ENCODE measurements at regions not wholly inside any gene's neighbourhood (a gene's known extent, or its start where the extent isn't known, plus 50 kb on each side); places are given as distances from the start of the nearest gene placed in this dataset.

DNA sequence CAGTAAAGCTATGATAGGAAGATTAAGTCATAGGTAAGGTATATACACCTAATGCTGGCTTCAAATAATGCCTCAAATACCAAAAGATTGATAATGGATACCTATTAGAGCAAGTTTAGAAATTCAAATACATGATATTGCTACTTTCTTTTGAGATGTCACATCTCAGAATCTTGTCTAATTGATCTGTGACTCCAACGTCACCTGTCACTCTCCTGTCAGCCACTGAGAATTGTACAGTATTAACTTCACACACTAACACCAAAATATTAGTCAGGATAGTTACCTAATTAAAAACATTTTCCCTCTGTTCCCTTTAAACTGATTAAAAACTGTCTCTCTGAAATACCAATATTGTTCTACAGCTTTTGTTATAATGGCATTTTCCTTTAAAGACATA, 575.5 kb upstream of the ID4 start:
- Histone ChIP-seq H3K9me2 (ENCODE audit: insufficient read depth) (no peaks in the 10 kb centered on the region), H3K79me2 (ENCODE audit: insufficient read depth, low read length) (no peaks in the 10 kb centered on the region), H2AFZ (ENCODE audit: low read depth, low read length, poor library complexity, severe bottlenecking) (no peak overlapping the region), H3K27me3 (ENCODE audit: insufficient read depth, low read length) (no peaks in the 10 kb centered on the region), H3K36me3 (ENCODE audit: control insufficient read depth in 1 of 2, insufficient read depth in 2 of 2, low read length in 2 of 2) (no peaks in the 10 kb centered on the region), H3K4me3 (replicated peaks in 1 of 2; ENCODE audit: low read depth in 1 of 2, low read length in 2 of 2) (no peak overlapping the region), H3K4me2 (ENCODE audit: low read length) (no peak overlapping the region), H4K20me1 (ENCODE audit: insufficient read depth) (no peaks in the 10 kb centered on the region), H3K9me3 (ENCODE audit: control insufficient read depth in 1 of 2, insufficient read depth in 1 of 2, low read depth in 1 of 2, low read length in 2 of 2) (no peaks in the 10 kb centered on the region), H3K4me1 (ENCODE audit: control insufficient read depth in 1 of 2, insufficient read depth in 2 of 2, low read length in 2 of 2) (no peaks in the 10 kb centered on the region), H3K27ac (ENCODE audit: low read depth, low read length) (no peak overlapping the region), H3K9ac (ENCODE audit: low read length) (no peak overlapping the region)
- DNase-seq (ENCODE audit: low read depth, low spot score) (no peak), ATAC-seq (no peak)
- ChIA-PET RAD21 (ENCODE audit: low non-redundant PET in 1 of 2, low total read pairs in 2 of 2, uncharacterized antibody in 2 of 2, unreplicated experiment in 2 of 2) (no interaction called here), POLR2A (no interaction called here), CTCF (no interaction called here)
- BruUV-seq (replicated peaks): no TSS peak
- intact Hi-C loops (cut with micrococcal nuclease): no loop called here
- TF ChIP-seq, protein P1, sequence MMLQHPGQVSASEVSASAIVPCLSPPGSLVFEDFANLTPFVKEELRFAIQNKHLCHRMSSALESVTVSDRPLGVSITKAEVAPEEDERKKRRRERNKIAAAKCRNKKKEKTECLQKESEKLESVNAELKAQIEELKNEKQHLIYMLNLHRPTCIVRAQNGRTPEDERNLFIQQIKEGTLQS (IDR thresholded peaks at IDR 0.05): no peak
- TF ChIP-seq JUND (IDR thresholded peaks at IDR 0.05): no peak
- no peak for TF ChIP-seq CEBPB (IDR thresholded peaks at IDR 0.05; ENCODE audit: low read depth)
- TF ChIP-seq SIN3A (IDR thresholded peaks at IDR 0.05; ENCODE audit: low read depth): no peak
- no peak for TF ChIP-seq SRF (IDR thresholded peaks at IDR 0.05; ENCODE audit: low read depth)

DNA sequence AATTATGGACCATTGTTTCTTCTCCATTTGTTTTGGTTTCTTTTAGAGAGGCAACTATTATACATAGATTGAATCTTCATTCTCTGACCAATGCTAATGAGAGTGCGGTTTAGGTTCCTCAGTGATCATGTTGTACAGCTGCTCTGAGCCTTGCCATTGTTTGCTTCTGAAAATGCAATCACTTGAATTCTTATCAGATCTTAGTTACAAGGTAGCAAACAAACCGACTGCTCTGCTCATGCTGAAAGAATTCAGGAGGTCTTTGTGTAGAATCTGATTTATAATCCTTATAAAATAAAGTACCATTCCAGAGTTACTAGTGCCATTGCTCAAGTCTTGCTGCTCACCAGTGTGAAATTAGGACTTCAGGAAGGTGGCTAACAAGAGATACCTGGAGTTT, 569.1 kb upstream of the ID4 start:
- BruUV-seq (replicated peaks): no TSS peak
- H3K36me3 ChIP-seq (ENCODE audit: control insufficient read depth in 1 of 2, insufficient read depth in 2 of 2, low read length in 2 of 2): no peaks in the 10 kb centered on the region
- no peaks in the 10 kb centered on the region for H3K79me2 ChIP-seq (ENCODE audit: insufficient read depth, low read length)
- ChIA-PET RAD21 (ENCODE audit: low non-redundant PET in 1 of 2, low total read pairs in 2 of 2, uncharacterized antibody in 2 of 2, unreplicated experiment in 2 of 2) (no interaction called here), CTCF (no interaction called here), POLR2A (no interaction called here)
- no peak overlapping the region for H3K4me2 ChIP-seq (ENCODE audit: low read length)
- no peaks in the 10 kb centered on the region for H3K9me3 ChIP-seq (ENCODE audit: control insufficient read depth in 1 of 2, insufficient read depth in 1 of 2, low read depth in 1 of 2, low read length in 2 of 2)
- no peak overlapping the region for H3K9ac ChIP-seq (ENCODE audit: low read length)
- H2AFZ ChIP-seq (ENCODE audit: low read depth, low read length, poor library complexity, severe bottlenecking): no peak overlapping the region
- H3K9me2 ChIP-seq (ENCODE audit: insufficient read depth): no peaks in the 10 kb centered on the region
- no peaks in the 10 kb centered on the region for H4K20me1 ChIP-seq (ENCODE audit: insufficient read depth)
- DNase-seq (ENCODE audit: low read depth, low spot score) (no peak), ATAC-seq (no peak)
- TF ChIP-seq CEBPB (IDR thresholded peaks at IDR 0.05; ENCODE audit: low read depth) (no peak), ELF1 (IDR thresholded peaks at IDR 0.05; ENCODE audit: borderline replicate concordance, low read depth) (no peak), EZH2 (IDR thresholded peaks at IDR 0.05) (no peak), CBX3 (IDR thresholded peaks at IDR 0.05; ENCODE audit: low read depth) (no peak), POLR2A (IDR thresholded peaks at IDR 0.05; ENCODE audit: borderline replicate concordance, extremely low read depth, insufficient read depth, insufficient read length) (no peak), JUND (IDR thresholded peaks at IDR 0.05) (no peak), YY1 (IDR thresholded peaks at IDR 0.05; ENCODE audit: extremely low read depth, insufficient replicate concordance, low read depth, low read length) (no peak)
- TF ChIP-seq, protein P2, sequence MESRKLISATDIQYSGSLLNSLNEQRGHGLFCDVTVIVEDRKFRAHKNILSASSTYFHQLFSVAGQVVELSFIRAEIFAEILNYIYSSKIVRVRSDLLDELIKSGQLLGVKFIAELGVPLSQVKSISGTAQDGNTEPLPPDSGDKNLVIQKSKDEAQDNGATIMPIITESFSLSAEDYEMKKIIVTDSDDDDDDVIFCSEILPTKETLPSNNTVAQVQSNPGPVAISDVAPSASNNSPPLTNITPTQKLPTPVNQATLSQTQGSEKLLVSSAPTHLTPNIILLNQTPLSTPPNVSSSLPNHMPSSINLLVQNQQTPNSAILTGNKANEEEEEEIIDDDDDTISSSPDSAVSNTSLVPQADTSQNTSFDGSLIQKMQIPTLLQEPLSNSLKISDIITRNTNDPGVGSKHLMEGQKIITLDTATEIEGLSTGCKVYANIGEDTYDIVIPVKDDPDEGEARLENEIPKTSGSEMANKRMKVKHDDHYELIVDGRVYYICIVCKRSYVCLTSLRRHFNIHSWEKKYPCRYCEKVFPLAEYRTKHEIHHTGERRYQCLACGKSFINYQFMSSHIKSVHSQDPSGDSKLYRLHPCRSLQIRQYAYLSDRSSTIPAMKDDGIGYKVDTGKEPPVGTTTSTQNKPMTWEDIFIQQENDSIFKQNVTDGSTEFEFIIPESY (IDR thresholded peaks at IDR 0.05; ENCODE audit: extremely low read depth, insufficient replicate concordance, low read length): no peak
- TF ChIP-seq, protein P3, sequence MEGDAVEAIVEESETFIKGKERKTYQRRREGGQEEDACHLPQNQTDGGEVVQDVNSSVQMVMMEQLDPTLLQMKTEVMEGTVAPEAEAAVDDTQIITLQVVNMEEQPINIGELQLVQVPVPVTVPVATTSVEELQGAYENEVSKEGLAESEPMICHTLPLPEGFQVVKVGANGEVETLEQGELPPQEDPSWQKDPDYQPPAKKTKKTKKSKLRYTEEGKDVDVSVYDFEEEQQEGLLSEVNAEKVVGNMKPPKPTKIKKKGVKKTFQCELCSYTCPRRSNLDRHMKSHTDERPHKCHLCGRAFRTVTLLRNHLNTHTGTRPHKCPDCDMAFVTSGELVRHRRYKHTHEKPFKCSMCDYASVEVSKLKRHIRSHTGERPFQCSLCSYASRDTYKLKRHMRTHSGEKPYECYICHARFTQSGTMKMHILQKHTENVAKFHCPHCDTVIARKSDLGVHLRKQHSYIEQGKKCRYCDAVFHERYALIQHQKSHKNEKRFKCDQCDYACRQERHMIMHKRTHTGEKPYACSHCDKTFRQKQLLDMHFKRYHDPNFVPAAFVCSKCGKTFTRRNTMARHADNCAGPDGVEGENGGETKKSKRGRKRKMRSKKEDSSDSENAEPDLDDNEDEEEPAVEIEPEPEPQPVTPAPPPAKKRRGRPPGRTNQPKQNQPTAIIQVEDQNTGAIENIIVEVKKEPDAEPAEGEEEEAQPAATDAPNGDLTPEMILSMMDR (IDR thresholded peaks at IDR 0.05 in 2 of 3, conservative IDR thresholded peaks at IDR 0.05 in 1 of 3; ENCODE audit: borderline replicate concordance in 1 of 3, insufficient read depth in 1 of 3, low read depth in 2 of 3, low read length in 2 of 3): no peak
- H3K4me1 ChIP-seq (ENCODE audit: control insufficient read depth in 1 of 2, insufficient read depth in 2 of 2, low read length in 2 of 2): no peaks in the 10 kb centered on the region
- intact Hi-C loops (cut with micrococcal nuclease): no loop called here
- H3K27ac ChIP-seq (ENCODE audit: low read depth, low read length): no peak overlapping the region
- H3K4me3 ChIP-seq (replicated peaks in 1 of 2; ENCODE audit: low read depth in 1 of 2, low read length in 2 of 2): no peak overlapping the region
- H3K27me3 ChIP-seq (ENCODE audit: insufficient read depth, low read length): no peaks in the 10 kb centered on the region
